Fibroblast of lung (primary cell): ENCODE measurements at regions not wholly inside any gene's neighbourhood (a gene's known extent, or its start where the extent isn't known, plus 50 kb on each side); places are given as distances from the start of the nearest gene placed in this dataset.

Source experiments
- DNase-seq, 2 donors: peaks; one replicate each; pipeline versions ENCODE4 v3.0.0 to v3.0.0-alpha.2; 2010; ENCODE audit warnings: low read depth in 2 of 2
- H2AFZ ChIP-seq: 2 replicates; pipeline ENCODE4 v1.5.1; 2012; ENCODE audit warnings: low read length, control low read depth, inconsistent platforms
- H3K27ac ChIP-seq: 2 replicates; pipeline ENCODE4 v1.5.1; 2011; ENCODE audit warnings: low read length, control low read depth; ENCODE audit not compliant: insufficient read depth
- H3K27me3 ChIP-seq: 2 replicates; pipeline ENCODE4 v1.5.1; 2011; ENCODE audit warnings: mild to moderate bottlenecking, low read length; ENCODE audit not compliant: control insufficient read depth, insufficient read depth
- H3K36me3 ChIP-seq: 2 replicates; pipeline ENCODE4 v1.5.1; 2011; ENCODE audit warnings: low read length; ENCODE audit not compliant: control insufficient read depth, insufficient read depth
- H3K4me1 ChIP-seq: 2 replicates; pipeline ENCODE4 v1.5.1; 2011; ENCODE audit warnings: low read length; ENCODE audit not compliant: control insufficient read depth, insufficient read depth; ENCODE audit errors: extremely low read depth
- H3K4me2 ChIP-seq: 2 replicates; pipeline ENCODE4 v1.5.1; 2011; ENCODE audit warnings: low read length, control low read depth; ENCODE audit not compliant: insufficient read depth; ENCODE audit errors: extremely low read depth
- H3K4me3 ChIP-seq, 4 experiments: fragments of 200-600 bp in 1 of 4; sonication (generic) in 1 of 4; replicated peaks in 1 of 4; 2 replicates each; pipeline ENCODE4 v1.5.1; 2011 to 2016; ENCODE audit warnings: low read length in 4 of 4, low read depth in 3 of 4, mild to moderate bottlenecking in 3 of 4, control low read depth in 2 of 4, inconsistent platforms in 1 of 4, mixed read lengths in 1 of 4; ENCODE audit not compliant: insufficient read depth in 1 of 4; ENCODE audit errors: control extremely low read depth in 1 of 4
- H3K79me2 ChIP-seq: 2 replicates; pipeline ENCODE4 v1.5.1; 2012; ENCODE audit warnings: mild to moderate bottlenecking, low read length, inconsistent platforms; ENCODE audit not compliant: control insufficient read depth, insufficient read depth
- H3K9ac ChIP-seq: 2 replicates; pipeline ENCODE4 v1.5.1; 2011; ENCODE audit warnings: mild to moderate bottlenecking, low read length, control low read depth; ENCODE audit not compliant: insufficient read depth
- H3K9me3 ChIP-seq: 2 replicates; pipeline ENCODE4 v1.5.1; 2012; ENCODE audit warnings: low read depth, low read length; ENCODE audit not compliant: control insufficient read depth, insufficient read depth
- H4K20me1 ChIP-seq: 2 replicates; pipeline ENCODE4 v1.5.1; 2011; ENCODE audit warnings: low read length; ENCODE audit not compliant: control insufficient read depth, insufficient read depth; ENCODE audit errors: extremely low read depth
- EZH2 ChIP-seq: IDR thresholded peaks from 2 replicates; pipeline ENCODE4 v1.5.1; 2012; ENCODE audit warnings: low read length, control low read depth, mild to moderate bottlenecking; ENCODE audit errors: missing control alignments
- TF ChIP-seq, protein P1 (sequence below), 2 donors: IDR thresholded peaks in 1 of 2; conservative IDR thresholded peaks in 1 of 2; 1 replicate in 1 of 2; 2 replicates in 1 of 2; pipeline ENCODE4 v1.5.1; 2011 to 2012; ENCODE audit warnings: low read length in 2 of 2, control low read depth in 1 of 2, inconsistent platforms in 1 of 2, low read depth in 1 of 2, mild to moderate bottlenecking in 1 of 2

- peaks cover 16% of the 10 kb centered on the region for H3K4me1 ChIP-seq
- H3K9me3 ChIP-seq, result no peaks in the 10 kb centered on the region
- H3K36me3 ChIP-seq, result no peaks in the 10 kb centered on the region
- H3K9ac ChIP-seq, result no peak overlapping the region
- no peaks in the 10 kb centered on the region for H4K20me1 ChIP-seq
- no peak overlapping the region for H2AFZ ChIP-seq
- TF ChIP-seq, protein P1, sequence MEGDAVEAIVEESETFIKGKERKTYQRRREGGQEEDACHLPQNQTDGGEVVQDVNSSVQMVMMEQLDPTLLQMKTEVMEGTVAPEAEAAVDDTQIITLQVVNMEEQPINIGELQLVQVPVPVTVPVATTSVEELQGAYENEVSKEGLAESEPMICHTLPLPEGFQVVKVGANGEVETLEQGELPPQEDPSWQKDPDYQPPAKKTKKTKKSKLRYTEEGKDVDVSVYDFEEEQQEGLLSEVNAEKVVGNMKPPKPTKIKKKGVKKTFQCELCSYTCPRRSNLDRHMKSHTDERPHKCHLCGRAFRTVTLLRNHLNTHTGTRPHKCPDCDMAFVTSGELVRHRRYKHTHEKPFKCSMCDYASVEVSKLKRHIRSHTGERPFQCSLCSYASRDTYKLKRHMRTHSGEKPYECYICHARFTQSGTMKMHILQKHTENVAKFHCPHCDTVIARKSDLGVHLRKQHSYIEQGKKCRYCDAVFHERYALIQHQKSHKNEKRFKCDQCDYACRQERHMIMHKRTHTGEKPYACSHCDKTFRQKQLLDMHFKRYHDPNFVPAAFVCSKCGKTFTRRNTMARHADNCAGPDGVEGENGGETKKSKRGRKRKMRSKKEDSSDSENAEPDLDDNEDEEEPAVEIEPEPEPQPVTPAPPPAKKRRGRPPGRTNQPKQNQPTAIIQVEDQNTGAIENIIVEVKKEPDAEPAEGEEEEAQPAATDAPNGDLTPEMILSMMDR (conservative IDR thresholded peaks at IDR 0.05 in 1 of 2, IDR thresholded peaks at IDR 0.05 in 1 of 2; ENCODE audit: low read depth in 1 of 2, low read length in 2 of 2), result no peak
- TF ChIP-seq EZH2, result no peak
- no peak overlapping the region for H3K4me3 ChIP-seq
- no peaks in the 10 kb centered on the region for H3K79me2 ChIP-seq
- no peak for DNase-seq
- no peaks in the 10 kb centered on the region for H3K27me3 ChIP-seq
- no peak overlapping the region for H3K4me2 ChIP-seq
- H3K27ac ChIP-seq, result no peak overlapping the region
Measured at GRCh38 chr6:11425431-11425871, 112.1 kb upstream of the TMEM170B start.

DNA sequence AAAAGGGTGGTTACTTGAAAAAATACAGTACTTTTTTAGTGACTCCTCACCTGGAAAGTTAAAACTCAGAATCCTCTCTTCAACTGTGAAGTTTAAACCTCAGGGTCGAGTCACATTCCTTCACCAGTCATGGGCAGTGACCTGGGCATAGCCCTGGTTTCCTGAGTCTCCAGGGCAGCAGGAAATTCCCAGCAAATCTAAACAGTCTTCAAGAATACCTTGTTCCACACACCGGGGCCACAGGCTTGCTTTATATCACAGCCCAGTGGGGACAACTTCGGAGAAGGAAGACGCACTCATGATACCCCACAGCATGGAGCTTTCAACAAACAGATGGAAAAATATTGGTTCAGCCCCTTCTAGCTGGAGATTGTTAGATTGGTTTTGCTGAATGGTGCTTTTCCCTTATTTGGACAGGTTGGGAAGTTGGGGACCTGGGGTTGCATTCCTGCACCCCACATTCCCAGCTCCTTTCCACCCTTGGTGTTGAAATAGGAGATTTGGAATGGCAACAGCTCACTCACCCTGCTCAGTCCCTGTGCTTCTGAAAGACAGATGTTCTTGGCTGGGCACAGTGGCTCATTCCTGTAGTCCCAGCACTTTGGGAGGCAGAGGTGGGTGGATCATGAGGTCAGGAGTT is 113.0 kb upstream of the TMEM170B start:
- no peaks in the 10 kb centered on the region for H3K27me3 ChIP-seq
- no peak overlapping the region for H2AFZ ChIP-seq
- no peaks in the 10 kb centered on the region for H3K79me2 ChIP-seq
- no peak overlapping the region for H3K4me3 ChIP-seq
- H3K9ac ChIP-seq, result no peak overlapping the region
- no peaks in the 10 kb centered on the region for H4K20me1 ChIP-seq
- H3K9me3 ChIP-seq, result no peaks in the 10 kb centered on the region
- no peak for DNase-seq
- H3K4me2 ChIP-seq, result no peak overlapping the region
- TF ChIP-seq, protein P1 (conservative IDR thresholded peaks at IDR 0.05 in 1 of 2, IDR thresholded peaks at IDR 0.05 in 1 of 2; ENCODE audit: low read depth in 1 of 2, low read length in 2 of 2), result no peak
- no peak for TF ChIP-seq EZH2
- no peaks in the 10 kb centered on the region for H3K36me3 ChIP-seq
- H3K4me1 ChIP-seq, result peaks cover 16% of the 10 kb centered on the region
- no peak overlapping the region for H3K27ac ChIP-seq

DNA sequence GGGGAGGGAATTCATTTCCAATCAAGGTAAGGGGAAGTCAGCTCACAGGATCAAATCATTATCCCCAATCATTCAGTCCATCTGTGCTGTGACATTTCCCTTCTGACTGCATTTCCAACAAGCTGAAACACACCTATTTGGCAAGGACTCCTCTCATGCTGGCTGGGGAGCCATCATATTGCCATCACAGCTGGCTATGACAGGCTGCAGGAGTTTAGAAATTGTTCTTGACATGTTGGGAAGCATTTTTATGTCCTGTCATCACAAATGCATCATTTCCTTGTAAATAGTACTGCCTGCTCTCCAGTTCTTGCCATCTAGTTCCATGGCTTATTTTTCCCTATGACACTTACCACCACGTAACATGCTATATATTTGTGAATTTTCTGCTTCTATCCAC is 113.9 kb upstream of the TMEM170B start:
- no peak overlapping the region for H2AFZ ChIP-seq
- no peak overlapping the region for H3K4me3 ChIP-seq
- H3K27me3 ChIP-seq, result no peaks in the 10 kb centered on the region
- H3K27ac ChIP-seq, result no peak overlapping the region
- no peaks in the 10 kb centered on the region for H4K20me1 ChIP-seq
- DNase-seq, result no peak
- H3K4me1 ChIP-seq, result peaks cover 15% of the 10 kb centered on the region
- H3K36me3 ChIP-seq, result no peaks in the 10 kb centered on the region
- TF ChIP-seq EZH2, result no peak
- TF ChIP-seq, protein P1 (conservative IDR thresholded peaks at IDR 0.05 in 1 of 2, IDR thresholded peaks at IDR 0.05 in 1 of 2; ENCODE audit: low read depth in 1 of 2, low read length in 2 of 2), result no peak
- no peak overlapping the region for H3K4me2 ChIP-seq
- H3K79me2 ChIP-seq, result no peaks in the 10 kb centered on the region
- no peak overlapping the region for H3K9ac ChIP-seq
- no peaks in the 10 kb centered on the region for H3K9me3 ChIP-seq
